ENCODE measurements at regions not wholly inside any gene's neighbourhood (a gene's known extent, or its start where the extent isn't known, plus 50 kb on each side); places are given as distances from the start of the nearest gene placed in this dataset.

DNA sequence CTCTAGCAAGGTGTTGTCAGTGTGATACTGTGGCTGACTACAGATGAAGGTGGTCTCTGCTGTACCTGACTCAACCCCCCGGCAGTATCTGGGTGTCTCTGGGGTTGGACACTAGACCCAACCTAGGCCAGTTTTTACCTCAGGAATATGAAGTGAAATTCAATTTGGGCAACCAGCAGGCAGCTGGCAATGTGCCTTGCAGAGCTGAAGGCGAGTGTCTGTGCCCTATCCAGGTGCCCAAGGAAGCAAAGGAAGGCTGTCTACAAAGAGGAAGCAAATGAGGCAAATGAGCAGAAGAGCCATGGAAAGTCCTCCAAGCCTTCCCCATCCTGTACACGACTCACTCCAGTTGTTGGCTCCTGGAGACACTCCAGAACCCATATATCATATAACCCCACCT lies 264.6 kb upstream of the AGAP1 start:
- H3F3A ChIP-seq (ENCODE audit: insufficient read depth, low read length) = no peaks in the 10 kb centered on the region
- H2AFZ ChIP-seq (ENCODE audit: low read length) = no peak overlapping the region
- no peaks in the 10 kb centered on the region for H3K79me2 ChIP-seq (ENCODE audit: low read length)
- no peaks in the 10 kb centered on the region for H3K27me3 ChIP-seq (replicated peaks; ENCODE audit: insufficient read depth, low read length)
- TF ChIP-seq, protein P1, sequence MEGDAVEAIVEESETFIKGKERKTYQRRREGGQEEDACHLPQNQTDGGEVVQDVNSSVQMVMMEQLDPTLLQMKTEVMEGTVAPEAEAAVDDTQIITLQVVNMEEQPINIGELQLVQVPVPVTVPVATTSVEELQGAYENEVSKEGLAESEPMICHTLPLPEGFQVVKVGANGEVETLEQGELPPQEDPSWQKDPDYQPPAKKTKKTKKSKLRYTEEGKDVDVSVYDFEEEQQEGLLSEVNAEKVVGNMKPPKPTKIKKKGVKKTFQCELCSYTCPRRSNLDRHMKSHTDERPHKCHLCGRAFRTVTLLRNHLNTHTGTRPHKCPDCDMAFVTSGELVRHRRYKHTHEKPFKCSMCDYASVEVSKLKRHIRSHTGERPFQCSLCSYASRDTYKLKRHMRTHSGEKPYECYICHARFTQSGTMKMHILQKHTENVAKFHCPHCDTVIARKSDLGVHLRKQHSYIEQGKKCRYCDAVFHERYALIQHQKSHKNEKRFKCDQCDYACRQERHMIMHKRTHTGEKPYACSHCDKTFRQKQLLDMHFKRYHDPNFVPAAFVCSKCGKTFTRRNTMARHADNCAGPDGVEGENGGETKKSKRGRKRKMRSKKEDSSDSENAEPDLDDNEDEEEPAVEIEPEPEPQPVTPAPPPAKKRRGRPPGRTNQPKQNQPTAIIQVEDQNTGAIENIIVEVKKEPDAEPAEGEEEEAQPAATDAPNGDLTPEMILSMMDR (IDR thresholded peaks at IDR 0.05; ENCODE audit: low read length) = no peak
- no peak for TF ChIP-seq EZH2phosphoT487 (IDR thresholded peaks at IDR 0.05; ENCODE audit: low read length)
- no peak for TF ChIP-seq EZH2 (optimal IDR thresholded peaks at IDR 0.05; ENCODE audit: low read depth, low read length)
- no peaks in the 10 kb centered on the region for H3K9me3 ChIP-seq (replicated peaks; ENCODE audit: insufficient read depth, low read length)
- no peaks in the 10 kb centered on the region for H3K4me1 ChIP-seq (ENCODE audit: low read length)
- no peak overlapping the region for H3K27ac ChIP-seq (ENCODE audit: low read length)
- H3K36me3 ChIP-seq (replicated peaks; ENCODE audit: insufficient read depth, low read length) = no peaks in the 10 kb centered on the region
- DNase-seq = no peak
- no peaks in the 10 kb centered on the region for H4K20me1 ChIP-seq (ENCODE audit: insufficient read depth, low read length)
- no peak overlapping the region for H3K4me2 ChIP-seq (ENCODE audit: low read depth, low read length)
- H3K9ac ChIP-seq (ENCODE audit: low read length) = no peak overlapping the region
- H3K9me2 ChIP-seq (replicated peaks; ENCODE audit: insufficient read depth, low read length) = no peaks in the 10 kb centered on the region
- no peak overlapping the region for H3K4me3 ChIP-seq (ENCODE audit: low read length)

DNA sequence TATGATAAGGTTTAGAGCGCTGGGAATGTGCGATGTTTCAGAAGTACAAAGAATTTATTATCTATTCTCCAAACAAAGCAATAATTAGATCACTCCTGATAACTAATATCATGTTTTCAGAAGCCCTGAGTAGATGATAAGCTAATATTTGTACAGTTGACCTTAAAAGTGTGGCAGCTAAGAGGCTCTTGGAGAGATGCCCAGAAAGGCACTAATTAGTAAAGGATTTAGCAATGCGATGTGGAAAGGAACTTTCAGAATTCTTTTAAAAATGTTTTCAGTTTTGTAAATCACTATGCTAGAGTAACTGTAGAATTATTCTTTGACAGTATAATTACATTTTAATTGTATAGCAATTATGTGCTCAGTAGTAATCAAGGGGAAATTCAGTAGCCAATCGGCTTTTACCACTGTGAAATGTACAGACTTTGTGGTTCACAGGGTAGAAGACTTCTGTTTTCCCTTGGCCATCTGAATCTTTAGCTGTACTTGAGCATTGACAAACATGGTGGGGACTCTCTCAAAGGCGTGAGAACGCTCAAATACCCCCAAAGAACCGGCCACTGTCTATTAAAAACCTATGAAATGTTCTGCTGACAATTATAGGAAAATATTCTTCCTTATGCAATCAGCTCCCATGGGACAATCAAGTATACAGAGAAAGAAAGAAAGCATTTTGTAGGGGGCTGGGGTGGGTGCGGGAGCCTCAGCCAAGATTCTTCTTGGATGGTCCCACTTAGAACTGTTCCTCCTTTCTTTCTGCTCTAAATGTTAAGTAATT lies 262.8 kb upstream of the AGAP1 start:
- DNase-seq = no peak
- H3K4me2 ChIP-seq (ENCODE audit: low read depth, low read length) = no peak overlapping the region
- H3K79me2 ChIP-seq (ENCODE audit: low read length) = no peaks in the 10 kb centered on the region
- H3K36me3 ChIP-seq (replicated peaks; ENCODE audit: insufficient read depth, low read length) = no peaks in the 10 kb centered on the region
- H2AFZ ChIP-seq (ENCODE audit: low read length) = no peak overlapping the region
- no peak overlapping the region for H3K4me3 ChIP-seq (ENCODE audit: low read length)
- H3K9me3 ChIP-seq (replicated peaks; ENCODE audit: insufficient read depth, low read length) = no peaks in the 10 kb centered on the region
- no peaks in the 10 kb centered on the region for H3K9me2 ChIP-seq (replicated peaks; ENCODE audit: insufficient read depth, low read length)
- TF ChIP-seq, protein P1 (IDR thresholded peaks at IDR 0.05; ENCODE audit: low read length) = no peak
- TF ChIP-seq EZH2phosphoT487 (IDR thresholded peaks at IDR 0.05; ENCODE audit: low read length) (no peak), EZH2 (optimal IDR thresholded peaks at IDR 0.05; ENCODE audit: low read depth, low read length) (no peak)
- H3K27ac ChIP-seq (ENCODE audit: low read length) = no peak overlapping the region
- no peaks in the 10 kb centered on the region for H3K27me3 ChIP-seq (replicated peaks; ENCODE audit: insufficient read depth, low read length)
- H3K9ac ChIP-seq (ENCODE audit: low read length) = no peak overlapping the region
- H4K20me1 ChIP-seq (ENCODE audit: insufficient read depth, low read length) = no peaks in the 10 kb centered on the region
- no peaks in the 10 kb centered on the region for H3F3A ChIP-seq (ENCODE audit: insufficient read depth, low read length)
- no peaks in the 10 kb centered on the region for H3K4me1 ChIP-seq (ENCODE audit: low read length)

DNA sequence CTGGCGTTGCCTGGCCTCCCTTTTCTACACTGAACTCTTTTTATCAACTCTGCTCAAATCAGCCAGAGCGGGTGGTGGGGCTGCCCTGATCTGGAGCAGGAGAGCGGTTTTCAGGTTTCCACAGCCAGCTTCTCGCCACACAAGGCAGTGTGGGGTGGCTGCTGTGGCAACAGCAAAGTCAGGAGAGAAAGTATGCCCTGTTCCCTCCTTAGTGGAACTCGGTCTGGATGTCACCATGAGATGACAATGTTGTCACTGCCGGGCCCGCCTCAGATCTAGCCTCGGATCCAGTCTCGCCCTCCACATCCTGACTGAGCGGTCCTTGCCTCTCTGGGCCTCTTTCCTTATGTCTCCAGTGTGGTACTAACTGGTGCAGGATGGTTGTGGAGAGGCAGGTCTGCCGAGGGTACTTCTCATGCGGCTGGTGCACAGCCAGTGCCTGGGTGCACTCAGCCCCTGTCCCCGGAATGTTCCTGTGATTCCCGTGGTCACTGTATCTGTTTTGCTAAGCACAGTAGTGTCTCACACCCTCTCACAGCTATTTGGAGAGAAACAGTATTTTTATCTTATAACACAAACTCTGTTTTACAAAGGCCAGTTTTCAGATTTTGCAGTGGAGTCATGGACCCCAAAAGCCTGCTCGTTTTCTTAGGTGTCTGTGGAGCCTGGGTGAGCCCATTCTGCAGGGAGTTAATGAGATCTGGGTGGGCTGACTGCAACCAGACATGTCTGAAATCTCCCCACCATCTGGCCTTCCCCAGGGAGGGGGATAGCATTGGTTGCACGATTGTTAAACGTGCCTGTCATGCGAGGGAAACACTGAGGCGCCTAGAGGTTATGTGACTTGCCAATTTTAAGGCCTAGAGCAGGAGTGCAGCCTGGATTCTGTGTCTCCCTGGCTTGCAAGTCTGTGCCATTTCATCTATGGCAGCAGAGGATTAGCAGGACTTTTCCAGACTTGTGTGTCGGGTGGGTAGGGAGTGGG lies 261.1 kb upstream of the AGAP1 start:
- Histone ChIP-seq H3K36me3 (replicated peaks; ENCODE audit: insufficient read depth, low read length) (no peaks in the 10 kb centered on the region), H3K9me3 (replicated peaks; ENCODE audit: insufficient read depth, low read length) (no peaks in the 10 kb centered on the region), H3K27ac (ENCODE audit: low read length) (no peak overlapping the region), H3K4me1 (ENCODE audit: low read length) (no peaks in the 10 kb centered on the region), H3K4me3 (ENCODE audit: low read length) (no peak overlapping the region), H3K27me3 (replicated peaks; ENCODE audit: insufficient read depth, low read length) (no peaks in the 10 kb centered on the region), H3K9me2 (replicated peaks; ENCODE audit: insufficient read depth, low read length) (no peaks in the 10 kb centered on the region), H3K4me2 (ENCODE audit: low read depth, low read length) (no peak overlapping the region), H3K9ac (ENCODE audit: low read length) (no peak overlapping the region), H3K79me2 (ENCODE audit: low read length) (no peaks in the 10 kb centered on the region), H3F3A (ENCODE audit: insufficient read depth, low read length) (no peaks in the 10 kb centered on the region), H2AFZ (ENCODE audit: low read length) (no peak overlapping the region), H4K20me1 (ENCODE audit: insufficient read depth, low read length) (no peaks in the 10 kb centered on the region)
- no peak for DNase-seq
- TF ChIP-seq EZH2phosphoT487 (IDR thresholded peaks at IDR 0.05; ENCODE audit: low read length) (no peak), EZH2 (optimal IDR thresholded peaks at IDR 0.05; ENCODE audit: low read depth, low read length) (no peak)
- TF ChIP-seq, protein P1 (IDR thresholded peaks at IDR 0.05; ENCODE audit: low read length) = no peak

Data from MM.1S (cell line).